ENCODE measurements at regions not wholly inside any gene's neighbourhood (a gene's known extent, or its start where the extent isn't known, plus 50 kb on each side); places are given as distances from the start of the nearest gene placed in this dataset.

GRCh38 chr3:177585271-177585670 lies 388.0 kb upstream of the TBL1XR1 start:
- intact Hi-C loops (cut with DNase I): loop anchor here in 1 of 10 donors (5.0 kb wide), 1 partner anchor 33 kb away; no protein-coding TSS in a partner anchor
- H3K9me3 ChIP-seq: peaks cover 0 to 6% (median 0%) of the 10 kb centered on the region in 12 donors
- ATAC-seq: no peak
- WGBS, 4 donors: 40 to 75% (median 53%) methylated on average over 3 of the region's 3 CpGs
- no peak for TF ChIP-seq POLR2A (IDR thresholded peaks at IDR 0.05)
- TF ChIP-seq, protein P1, sequence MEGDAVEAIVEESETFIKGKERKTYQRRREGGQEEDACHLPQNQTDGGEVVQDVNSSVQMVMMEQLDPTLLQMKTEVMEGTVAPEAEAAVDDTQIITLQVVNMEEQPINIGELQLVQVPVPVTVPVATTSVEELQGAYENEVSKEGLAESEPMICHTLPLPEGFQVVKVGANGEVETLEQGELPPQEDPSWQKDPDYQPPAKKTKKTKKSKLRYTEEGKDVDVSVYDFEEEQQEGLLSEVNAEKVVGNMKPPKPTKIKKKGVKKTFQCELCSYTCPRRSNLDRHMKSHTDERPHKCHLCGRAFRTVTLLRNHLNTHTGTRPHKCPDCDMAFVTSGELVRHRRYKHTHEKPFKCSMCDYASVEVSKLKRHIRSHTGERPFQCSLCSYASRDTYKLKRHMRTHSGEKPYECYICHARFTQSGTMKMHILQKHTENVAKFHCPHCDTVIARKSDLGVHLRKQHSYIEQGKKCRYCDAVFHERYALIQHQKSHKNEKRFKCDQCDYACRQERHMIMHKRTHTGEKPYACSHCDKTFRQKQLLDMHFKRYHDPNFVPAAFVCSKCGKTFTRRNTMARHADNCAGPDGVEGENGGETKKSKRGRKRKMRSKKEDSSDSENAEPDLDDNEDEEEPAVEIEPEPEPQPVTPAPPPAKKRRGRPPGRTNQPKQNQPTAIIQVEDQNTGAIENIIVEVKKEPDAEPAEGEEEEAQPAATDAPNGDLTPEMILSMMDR (IDR thresholded peaks at IDR 0.05): no peak
- no peaks in the 10 kb centered on the region for H3K36me3 ChIP-seq
- H3K27me3 ChIP-seq: no peaks in the 10 kb centered on the region
- no peak for DNase-seq
- peaks cover 0 to 13% (median 0%) of the 10 kb centered on the region in 12 donors for H3K4me1 ChIP-seq
- H3K4me3 ChIP-seq: no peak overlapping the region
- no peak overlapping the region for H3K27ac ChIP-seq

- intact Hi-C loops (cut with DNase I): loop anchor here in 1 of 10 donors (5.0 kb wide), 1 partner anchor 37 kb away; no protein-coding TSS in a partner anchor
- H3K36me3 ChIP-seq: no peaks in the 10 kb centered on the region
- H3K9me3 ChIP-seq: peaks cover 0 to 6% (median 0%) of the 10 kb centered on the region in 12 donors
- no peak overlapping the region for H3K4me3 ChIP-seq
- ATAC-seq (no peak), DNase-seq (no peak)
- H3K27me3 ChIP-seq: no peaks in the 10 kb centered on the region
- TF ChIP-seq, protein P1 (IDR thresholded peaks at IDR 0.05): no peak
- no peak for TF ChIP-seq POLR2A (IDR thresholded peaks at IDR 0.05)
- peaks cover 0 to 41% (median 2%) of the 10 kb centered on the region in 12 donors for H3K4me1 ChIP-seq
- H3K27ac ChIP-seq: peak overlapping the region in 1 of 12 donors; percentile 17
- 88 to 95% (median 90%) methylated on average over 3 of the region's 3 CpGs for WGBS, 4 donors
Measured at GRCh38 chr3:177589041-177589650, 391.9 kb upstream of the TBL1XR1 start.

DNA sequence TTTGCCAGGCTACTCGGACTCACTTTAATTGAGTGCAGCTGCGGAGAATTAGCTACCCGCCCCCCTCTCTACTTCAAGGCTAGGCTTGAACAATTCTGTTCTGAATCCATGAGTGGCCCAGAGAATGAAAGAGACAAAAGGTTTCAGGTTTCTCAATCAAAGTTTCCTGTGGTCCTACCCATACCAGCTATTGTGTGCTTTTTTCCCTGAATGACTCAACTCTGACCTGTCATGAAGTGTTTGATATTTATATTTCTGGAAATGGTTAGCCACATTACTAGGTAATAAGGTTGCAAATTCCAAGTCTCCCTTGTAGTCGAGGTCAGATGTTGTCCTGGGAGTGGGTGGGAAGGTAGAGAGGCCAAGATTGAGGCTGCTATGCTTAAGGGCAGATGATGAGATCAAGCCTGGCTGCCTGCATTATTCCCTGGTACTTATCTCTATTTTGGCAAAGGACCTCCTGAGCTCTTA lies 392.7 kb upstream of the TBL1XR1 start:
- ATAC-seq: peak; percentile 44 to 84 (median 66)
- DNase-seq: no peak
- peaks cover 0 to 49% (median 2%) of the 10 kb centered on the region in 12 donors for H3K4me1 ChIP-seq
- TF ChIP-seq POLR2A (IDR thresholded peaks at IDR 0.05): no peak
- TF ChIP-seq, protein P1 (IDR thresholded peaks at IDR 0.05): no peak
- no peaks in the 10 kb centered on the region for H3K27me3 ChIP-seq
- 64 to 79% (median 77%) methylated on average over 4 of the region's 4 CpGs for WGBS, 4 donors
- no peaks in the 10 kb centered on the region for H3K36me3 ChIP-seq
- intact Hi-C loops (cut with DNase I): loop anchor here in 3 of 10 donors (5.0 to 10.0 kb wide), 4 partner anchors 38 to 395 kb away; partner anchors contain the start of gene TBL1XR1 (in 1 of the 3)
- H3K27ac ChIP-seq: peak overlapping the region in 4 of 12 donors; percentile 16 to 30 (median 18)
- no peak overlapping the region for H3K4me3 ChIP-seq
- peaks cover 0 to 6% (median 0%) of the 10 kb centered on the region in 12 donors for H3K9me3 ChIP-seq

GRCh38 chr3:177590826-177591225 lies 393.5 kb upstream of the TBL1XR1 start:
- H3K27me3 ChIP-seq: no peaks in the 10 kb centered on the region
- H3K27ac ChIP-seq: peak overlapping the region in 4 of 12 donors; percentile 16 to 85 (median 42)
- H3K36me3 ChIP-seq: no peaks in the 10 kb centered on the region
- peaks cover 0 to 6% (median 0%) of the 10 kb centered on the region in 12 donors for H3K9me3 ChIP-seq
- H3K4me3 ChIP-seq: no peak overlapping the region
- intact Hi-C loops (cut with DNase I): loop anchor here in 2 of 10 donors (5.0 to 10.0 kb wide), 3 partner anchors 64 to 396 kb away; partner anchors contain the start of gene TBL1XR1 (in 1 of the 2)
- DNase-seq: no peak
- WGBS, 4 donors: 58 to 71% (median 70%) methylated on average over 1 of the region's 1 CpG
- H3K4me1 ChIP-seq: peaks cover 0 to 58% (median 2%) of the 10 kb centered on the region in 12 donors
- TF ChIP-seq, protein P1 (IDR thresholded peaks at IDR 0.05): no peak
- TF ChIP-seq POLR2A (IDR thresholded peaks at IDR 0.05): no peak
- ATAC-seq: peak in 1 of 4 donors; percentile 16

Measured in heart left ventricle (tissue), 16 donors.